Ovary (tissue), 7 donors: ENCODE measurements at regions not wholly inside any gene's neighbourhood (a gene's known extent, or its start where the extent isn't known, plus 50 kb on each side); places are given as distances from the start of the nearest gene placed in this dataset.
"Not testable (repeated sequence)": the region's sequence is repeated elsewhere in the genome, so short reads cannot be mapped to it uniquely, and the experiment has no call there.

Experiments used
- DNase-seq, 5 donors: peaks; one replicate each; pipeline ENCODE4 v3.0.0-alpha.2; 2019 to 2020
- H3K27ac ChIP-seq, 2 donors: fragments of 200-600 bp; one replicate each; pipeline versions ENCODE4 v1.5.1 to v1.8.0; 2019 to 2022
- H3K27me3 ChIP-seq: fragments of 200-600 bp; one replicate; pipeline ENCODE4 v1.8.0; 2022
- H3K36me3 ChIP-seq: fragments of 200-600 bp; sonication (generic); one replicate; pipeline ENCODE4 v1.5.1; 2019
- H3K4me1 ChIP-seq: one replicate; pipeline ENCODE4 v1.8.1; 2013; ENCODE audit warnings: mild to moderate bottlenecking, moderate library complexity; ENCODE audit not compliant: insufficient read depth
- H3K4me3 ChIP-seq: fragments of 200-600 bp; sonication (generic); one replicate; pipeline ENCODE4 v1.5.1; 2017
- H3K9me3 ChIP-seq, 2 donors: fragments of 200-600 bp in 1 of 2; sonication (generic) in 1 of 2; one replicate each; pipeline versions ENCODE4 v1.5.1 to v1.8.1; 2013 to 2019; ENCODE audit warnings: mild to moderate bottlenecking in 1 of 2, moderate library complexity in 1 of 2
- CTCF ChIP-seq, 3 donors: fragments of 450-650 bp in 2 of 3; fragments of 200-600 bp in 1 of 3; IDR thresholded peaks; one replicate each; pipeline versions ENCODE4 v1.5.1 to v1.8.0; 2016 to 2022; ENCODE audit warnings: antibody characterized with exemption in 3 of 3, mild to moderate bottlenecking in 1 of 3
- EP300 ChIP-seq: sonication (generic); formaldehyde crosslinking; IDR thresholded peaks from one replicate; pipeline ENCODE4 v1.6.1; 2017; ENCODE audit warnings: antibody characterized with exemption
- POLR2A ChIP-seq: fragments of 450-650 bp; IDR thresholded peaks from one replicate; pipeline ENCODE4 v1.6.1; 2017; ENCODE audit warnings: antibody characterized with exemption, mild to moderate bottlenecking, moderate library complexity
- WGBS, 3 donors: extraction: QIAGEN DNeasy Blood & Tissue Kit in 1 of 3; methylation state at CpG; one replicate each; pipeline versions ENCODE4 v1.1.5 to v1.1.7; 2013 to 2017; 5-methylcytosine and 5-hydroxymethylcytosine counted together
- intact Hi-C, 4 donors: fragments of 100-400 bp; cut with DNase I; formaldehyde crosslinking; loops; one replicate each; pipeline versions ENCODE4 v1.11.0 to v1.15.1; 2022 to 2023
- donor health status: DM: no; HTN: no; CAD: no; lungs with moderate emphysema.
- donor health status: DM: no; HTN: no; CAD: no.
- donor health status: Bipolar disorder and iron deficiency.
- donor health status: DM: no; HTN: no; CAD: no.
- donor health status: DM: yes; HTN: yes; CAD: no.

- Histone ChIP-seq H3K36me3 (no peaks in the 10 kb centered on the region), H3K9me3 (no peaks in the 10 kb centered on the region), H3K4me3 (no peak overlapping the region), H3K4me1 (no peaks in the 10 kb centered on the region), H3K27ac (no peak overlapping the region), H3K27me3 (no peaks in the 10 kb centered on the region)
- intact Hi-C loops = no loop called here
- no peak for TF ChIP-seq CTCF (IDR thresholded peaks at IDR 0.05)
- no peak for TF ChIP-seq EP300
- TF ChIP-seq POLR2A = no peak
- 29 to 46% (median 33%) methylated on average over 2 of the region's 2 CpGs for WGBS, 3 donors
- DNase-seq = no peak
Observed at GRCh38 chr13:78540058-78540457, 63.3 kb downstream of the POU4F1 start.

GRCh38 chr13:78526044-78526443 is 77.3 kb downstream of the POU4F1 start:
- H3K36me3 ChIP-seq, H3K4me1 ChIP-seq, H3K27ac ChIP-seq, DNase-seq, intact Hi-C loops, H3K4me3 ChIP-seq, H3K9me3 ChIP-seq, H3K27me3 ChIP-seq: not testable (repeated sequence)
- WGBS, 3 donors = 80 to 93% (median 84%) methylated on average over 8 of the region's 8 CpGs

GRCh38 chr13:78524936-78525335 is 78.4 kb downstream of the POU4F1 start:
- Histone ChIP-seq H3K27ac (no peak overlapping the region), H3K36me3 (no peaks in the 10 kb centered on the region), H3K4me1 (no peaks in the 10 kb centered on the region), H3K27me3 (no peaks in the 10 kb centered on the region), H3K4me3 (no peak overlapping the region), H3K9me3 (no peaks in the 10 kb centered on the region)
- TF ChIP-seq EP300 (no peak), CTCF (IDR thresholded peaks at IDR 0.05) (no peak), POLR2A (no peak)
- WGBS, 3 donors = 36 to 61% (median 43%) methylated on average over 1 of the region's 1 CpG
- intact Hi-C loops = no loop called here
- DNase-seq = no peak

- TF ChIP-seq CTCF (IDR thresholded peaks at IDR 0.05) (no peak), EP300 (no peak), POLR2A (no peak)
- Histone ChIP-seq H3K4me1 (no peaks in the 10 kb centered on the region), H3K36me3 (no peaks in the 10 kb centered on the region), H3K27ac (no peak overlapping the region), H3K4me3 (no peak overlapping the region), H3K9me3 (no peaks in the 10 kb centered on the region), H3K27me3 (no peaks in the 10 kb centered on the region)
- DNase-seq = no peak
- 76 to 84% (median 80%) methylated on average over 6 of the region's 6 CpGs for WGBS, 3 donors
- intact Hi-C loops = no loop called here
Observed at GRCh38 chr13:78521091-78521490, 82.3 kb downstream of the POU4F1 start.

GRCh38 chr13:78520425-78520824 is 82.9 kb downstream of the POU4F1 start:
- Histone ChIP-seq H3K27me3 (no peaks in the 10 kb centered on the region), H3K36me3 (no peaks in the 10 kb centered on the region), H3K4me1 (no peaks in the 10 kb centered on the region), H3K27ac (no peak overlapping the region), H3K4me3 (no peak overlapping the region), H3K9me3 (no peaks in the 10 kb centered on the region)
- WGBS, 3 donors = 73 to 83% (median 78%) methylated on average over 2 of the region's 2 CpGs
- DNase-seq = no peak
- intact Hi-C loops = no loop called here
- TF ChIP-seq CTCF (IDR thresholded peaks at IDR 0.05) = no peak
- TF ChIP-seq POLR2A = no peak
- no peak for TF ChIP-seq EP300

- DNase-seq, H3K27ac ChIP-seq, H3K9me3 ChIP-seq, intact Hi-C loops, H3K4me3 ChIP-seq, H3K4me1 ChIP-seq, H3K27me3 ChIP-seq, H3K36me3 ChIP-seq: not testable (repeated sequence)
- 83 to 93% (median 87%) methylated on average over 7 of the region's 7 CpGs for WGBS, 3 donors
Observed at GRCh38 chr13:78518482-78518881, 84.9 kb downstream of the POU4F1 start.
